ENCODE measurements at regions not wholly inside any gene's neighbourhood (a gene's known extent, or its start where the extent isn't known, plus 50 kb on each side); places are given as distances from the start of the nearest gene placed in this dataset.
A peak's percentile ranks its signal among the peaks of the same experiment; 100 is the strongest.

- H3K27me3 Mint-ChIP-seq (ENCODE audit: low read depth): no peaks in the 10 kb centered on the region
- DNase-seq (ENCODE audit: low spot score): no peak
- no peaks in the 10 kb centered on the region for H3K36me3 Mint-ChIP-seq (ENCODE audit: low read depth)
- no peak overlapping the region for H3K27ac Mint-ChIP-seq (ENCODE audit: unreplicated experiment)
- no peaks in the 10 kb centered on the region for H3K4me1 Mint-ChIP-seq (ENCODE audit: low read depth)
- no peak for TF ChIP-seq CTCF (IDR thresholded peaks at IDR 0.05)
- no peaks in the 10 kb centered on the region for H3K9me3 Mint-ChIP-seq (ENCODE audit: low read depth)
- H3K4me3 Mint-ChIP-seq (ENCODE audit: unreplicated experiment): no peak overlapping the region
Measured at GRCh38 chr10:121356183-121356582, 242.1 kb downstream of the FGFR2 start.

DNA sequence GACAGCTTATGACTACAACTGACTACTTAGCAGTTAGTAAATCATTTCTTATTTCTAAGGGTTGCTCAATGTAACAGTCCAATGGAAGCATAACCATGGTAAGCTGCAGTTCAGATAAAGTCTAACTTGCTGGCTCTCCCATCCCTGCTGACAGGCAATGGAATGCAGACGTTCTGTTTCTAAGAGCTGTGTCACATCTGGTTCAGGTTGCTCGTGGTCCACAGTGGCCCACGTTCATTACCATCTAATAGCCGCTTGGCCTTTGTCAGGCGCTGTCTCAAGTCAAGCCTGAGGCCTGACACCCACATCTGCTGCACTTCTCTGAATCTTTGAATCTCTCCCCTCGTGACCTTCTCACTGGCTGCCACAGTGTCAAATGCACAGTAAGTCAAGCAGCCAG, 240.8 kb downstream of the FGFR2 start:
- TF ChIP-seq CTCF (IDR thresholded peaks at IDR 0.05): no peak
- Mint-ChIP-seq H3K27ac (ENCODE audit: unreplicated experiment) (no peak overlapping the region), H3K27me3 (ENCODE audit: low read depth) (no peaks in the 10 kb centered on the region), H3K4me3 (ENCODE audit: unreplicated experiment) (no peak overlapping the region), H3K9me3 (ENCODE audit: low read depth) (no peaks in the 10 kb centered on the region), H3K36me3 (ENCODE audit: low read depth) (no peaks in the 10 kb centered on the region), H3K4me1 (ENCODE audit: low read depth) (peaks cover 7% of the 10 kb centered on the region)
- DNase-seq (ENCODE audit: low spot score): no peak

GRCh38 chr10:121362026-121362425, 236.2 kb downstream of the FGFR2 start:
- Mint-ChIP-seq H3K27me3 (ENCODE audit: low read depth) (peaks cover 1% of the 10 kb centered on the region), H3K4me1 (ENCODE audit: low read depth) (peaks cover 7% of the 10 kb centered on the region), H3K4me3 (ENCODE audit: unreplicated experiment) (no peak overlapping the region), H3K36me3 (ENCODE audit: low read depth) (no peaks in the 10 kb centered on the region), H3K27ac (ENCODE audit: unreplicated experiment) (peak overlapping the region; percentile 60), H3K9me3 (ENCODE audit: low read depth) (no peaks in the 10 kb centered on the region)
- DNase-seq (ENCODE audit: low spot score): no peak
- no peak for TF ChIP-seq CTCF (IDR thresholded peaks at IDR 0.05)

- H3K4me3 Mint-ChIP-seq (ENCODE audit: unreplicated experiment): no peak overlapping the region
- H3K4me1 Mint-ChIP-seq (ENCODE audit: low read depth): peaks cover 14% of the 10 kb centered on the region
- H3K9me3 Mint-ChIP-seq (ENCODE audit: low read depth): no peaks in the 10 kb centered on the region
- DNase-seq (ENCODE audit: low spot score): no peak
- no peak for TF ChIP-seq CTCF (IDR thresholded peaks at IDR 0.05)
- H3K27ac Mint-ChIP-seq (ENCODE audit: unreplicated experiment): no peak overlapping the region
- H3K27me3 Mint-ChIP-seq (ENCODE audit: low read depth): peaks cover 1% of the 10 kb centered on the region
- H3K36me3 Mint-ChIP-seq (ENCODE audit: low read depth): no peaks in the 10 kb centered on the region
Measured at GRCh38 chr10:121365566-121365965, 232.7 kb downstream of the FGFR2 start.

DNA sequence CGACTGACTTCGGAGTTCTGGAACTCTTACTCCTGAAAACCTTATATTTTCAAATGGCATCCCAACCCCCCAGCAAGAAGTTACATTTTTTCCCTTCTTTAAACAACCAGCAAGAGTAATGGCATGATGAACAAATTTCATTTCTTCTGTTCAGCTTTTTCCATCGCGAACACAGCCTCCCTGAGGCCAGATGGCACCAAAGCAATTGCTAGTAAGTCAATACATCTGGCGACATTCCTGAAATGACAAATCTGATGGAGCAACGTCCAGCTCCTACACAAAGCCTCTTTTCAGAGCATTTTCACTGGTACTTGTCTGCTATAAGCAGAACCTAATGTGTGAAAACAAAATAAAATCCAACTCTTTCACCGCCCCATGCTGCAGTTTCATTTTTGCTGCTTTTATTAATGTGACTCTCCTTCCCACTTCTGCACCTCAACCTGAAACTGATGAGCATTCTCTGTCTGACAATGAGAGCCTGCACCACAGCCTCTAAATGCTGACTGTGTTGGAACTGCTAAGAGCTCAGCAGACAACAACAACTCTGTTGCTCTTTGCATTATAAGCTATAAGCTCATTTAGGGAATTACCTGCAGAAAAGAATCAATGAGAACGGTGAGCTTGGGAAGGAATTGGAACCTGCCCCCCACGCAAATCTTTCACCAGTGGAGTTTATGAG, 229.8 kb downstream of the FGFR2 start:
- TF ChIP-seq CTCF (IDR thresholded peaks at IDR 0.05): no peak
- Mint-ChIP-seq H3K4me1 (ENCODE audit: low read depth) (peaks cover 7% of the 10 kb centered on the region), H3K36me3 (ENCODE audit: low read depth) (no peaks in the 10 kb centered on the region), H3K27ac (ENCODE audit: unreplicated experiment) (no peak overlapping the region), H3K4me3 (ENCODE audit: unreplicated experiment) (no peak overlapping the region), H3K9me3 (ENCODE audit: low read depth) (no peaks in the 10 kb centered on the region), H3K27me3 (ENCODE audit: low read depth) (peaks cover 1% of the 10 kb centered on the region)
- DNase-seq (ENCODE audit: low spot score): no peak

Measured in chondrocyte (in vitro differentiated cells).